Kidney (tissue), 13 donors: ENCODE measurements at regions not wholly inside any gene's neighbourhood (a gene's known extent, or its start where the extent isn't known, plus 50 kb on each side); places are given as distances from the start of the nearest gene placed in this dataset.

Experiments used
- DNase-seq, 5 donors: peaks; one replicate each; pipeline ENCODE4 v3.0.0-alpha.2; 2013 to 2020
- FAIRE-seq: peaks from 2 replicates; lab custom pipeline; 2012; peaks lifted over from hg19 to GRCh38; lab: Jason Lieb, UNC
- H3K27ac ChIP-seq, 2 donors: one replicate each; pipeline ENCODE4 v1.7.0; 2013; ENCODE audit warnings: low read depth in 2 of 2, low read length in 2 of 2, inconsistent platforms in 1 of 2
- H3K27me3 ChIP-seq: one replicate; pipeline ENCODE4 v1.7.1; 2013; ENCODE audit warnings: low read length, inconsistent platforms; ENCODE audit not compliant: control insufficient read depth, insufficient read depth
- H3K36me3 ChIP-seq, 3 donors: one replicate each; pipeline versions ENCODE4 v1.7.0 to v1.7.1; 2013; ENCODE audit warnings: low read length in 3 of 3, control low read depth in 1 of 3, inconsistent platforms in 1 of 3; ENCODE audit not compliant: insufficient read depth in 3 of 3, control insufficient read depth in 2 of 3
- H3K4me1 ChIP-seq, 3 donors: one replicate each; pipeline versions ENCODE4 v1.7.0 to v1.7.1; 2013; ENCODE audit warnings: low read length in 3 of 3, inconsistent platforms in 1 of 3, low read depth in 1 of 3; ENCODE audit not compliant: control insufficient read depth in 2 of 3, insufficient read depth in 2 of 3
- H3K4me3 ChIP-seq, 3 donors: one replicate each; pipeline versions ENCODE4 v1.7.0 to v1.8.1; 2013; ENCODE audit warnings: low read length in 3 of 3, control low read depth in 1 of 3, inconsistent platforms in 1 of 3
- H3K9ac ChIP-seq, 3 donors: one replicate each; pipeline versions ENCODE4 v1.7.0 to v1.7.1; 2013; ENCODE audit warnings: low read length in 3 of 3, control low read depth in 1 of 3, inconsistent platforms in 1 of 3
- H3K9me3 ChIP-seq, 3 donors: one replicate each; pipeline versions ENCODE4 v1.7.0 to v1.7.1; 2013; ENCODE audit warnings: low read length in 3 of 3, control low read depth in 1 of 3, inconsistent platforms in 1 of 3; ENCODE audit not compliant: control insufficient read depth in 2 of 3, insufficient read depth in 1 of 3
- CTCF ChIP-seq: IDR thresholded peaks from 3 replicates; pipeline ENCODE4 v1.5.1; 2012; ENCODE audit warnings: mild to moderate bottlenecking, moderate library complexity, borderline replicate concordance; ENCODE audit not compliant: insufficient read depth; ENCODE audit errors: extremely low read depth
- intact Hi-C: fragments of 100-400 bp; cut with DNase I; formaldehyde crosslinking; loops from one replicate; pipeline ENCODE4 v1.11.1; 2022
- donor health status: control.
- donor health status: control.
- donor health status: control.
- donor health status: control.
- donor health status: control.
- donor health status: DM: yes; HTN: yes; CAD: no.
- donor health status: Normal renal cell carcinoma (clear cell type).

GRCh38 chr7:12158334-12159060 is 52.6 kb upstream of the TMEM106B start:
- intact Hi-C loops: no loop called here
- no peaks in the 10 kb centered on the region for H3K9me3 ChIP-seq
- no peaks in the 10 kb centered on the region for H3K36me3 ChIP-seq
- H3K4me3 ChIP-seq: no peak overlapping the region
- no peak overlapping the region for H3K9ac ChIP-seq
- DNase-seq: no peak
- H3K4me1 ChIP-seq: no peaks in the 10 kb centered on the region
- no peak for TF ChIP-seq CTCF
- H3K27ac ChIP-seq: no peak overlapping the region
- no peak for FAIRE-seq
- no peaks in the 10 kb centered on the region for H3K27me3 ChIP-seq

GRCh38 chr7:12161146-12161545 is 49.9 kb upstream of the TMEM106B start:
- H3K4me1 ChIP-seq: no peaks in the 10 kb centered on the region
- no peaks in the 10 kb centered on the region for H3K36me3 ChIP-seq
- intact Hi-C loops: no loop called here
- no peak for TF ChIP-seq CTCF
- H3K27ac ChIP-seq: no peak overlapping the region
- FAIRE-seq: no peak
- no peaks in the 10 kb centered on the region for H3K27me3 ChIP-seq
- no peak for DNase-seq
- H3K9me3 ChIP-seq: no peaks in the 10 kb centered on the region
- H3K9ac ChIP-seq: no peak overlapping the region
- no peak overlapping the region for H3K4me3 ChIP-seq
